ENCODE measurements at regions not wholly inside any gene's neighbourhood (a gene's known extent, or its start where the extent isn't known, plus 50 kb on each side); places are given as distances from the start of the nearest gene placed in this dataset.

GRCh38 chr15:59818336-59818735, 129.2 kb upstream of the BNIP2 start:
- H3K27me3 Mint-ChIP-seq (ENCODE audit: low read depth, unreplicated experiment): peaks cover 12% of the 10 kb centered on the region
- FAIRE-seq: no peak

GRCh38 chr15:59817834-59818233, 128.7 kb upstream of the BNIP2 start:
- DNase-seq (ENCODE audit: low read depth): no peak
- H3K36me3 ChIP-seq (ENCODE audit: insufficient read depth, low read length): no peaks in the 10 kb centered on the region
- H3K27me3 ChIP-seq (ENCODE audit: insufficient read depth, low read length): peaks cover 16% of the 10 kb centered on the region
- no peak for TF ChIP-seq EZH2 (IDR thresholded peaks at IDR 0.05; ENCODE audit: insufficient read depth, low read length)
- TF ChIP-seq CTCF (IDR thresholded peaks at IDR 0.05; ENCODE audit: insufficient read depth, low read depth, low read length): no peak
- H3K4me1 Mint-ChIP-seq (ENCODE audit: low read depth, unreplicated experiment): no peaks in the 10 kb centered on the region
- H3K4me3 Mint-ChIP-seq (ENCODE audit: unreplicated experiment): no peak overlapping the region
- H2AFZ ChIP-seq (ENCODE audit: low read depth, low read length): no peak overlapping the region
- no peak overlapping the region for H3K27ac Mint-ChIP-seq (ENCODE audit: unreplicated experiment)
- H4K20me1 ChIP-seq (ENCODE audit: insufficient read depth, low read length): no peaks in the 10 kb centered on the region
- H3K4me3 ChIP-seq (ENCODE audit: insufficient read depth, low read depth, low read length): no peak overlapping the region
- H3K4me2 ChIP-seq (ENCODE audit: low read length): no peak overlapping the region
- no peak overlapping the region for H3K9ac ChIP-seq (ENCODE audit: low read length)
- FAIRE-seq: no peak
- H3K4me1 ChIP-seq (ENCODE audit: insufficient read depth, low read length): no peaks in the 10 kb centered on the region
- H3K9me3 ChIP-seq (ENCODE audit: insufficient read depth, low read depth, low read length): no peaks in the 10 kb centered on the region
- no peaks in the 10 kb centered on the region for H3K79me2 ChIP-seq (ENCODE audit: insufficient read depth, low read length)
- H3K36me3 Mint-ChIP-seq (ENCODE audit: low read depth, unreplicated experiment): no peaks in the 10 kb centered on the region
- H3K27me3 Mint-ChIP-seq (ENCODE audit: low read depth, unreplicated experiment): peaks cover 12% of the 10 kb centered on the region
- peaks cover 2% of the 10 kb centered on the region for H3K9me3 Mint-ChIP-seq (ENCODE audit: unreplicated experiment)
- H3K27ac ChIP-seq (ENCODE audit: low read depth, low read length): no peak overlapping the region

More at GRCh38 chr15:59818336-59818735, 129.2 kb upstream of the BNIP2 start:
- Histone ChIP-seq H3K9ac (ENCODE audit: low read length) (no peak overlapping the region), H3K4me3 (ENCODE audit: insufficient read depth, low read depth, low read length) (no peak overlapping the region), H4K20me1 (ENCODE audit: insufficient read depth, low read length) (no peaks in the 10 kb centered on the region), H3K4me1 (ENCODE audit: insufficient read depth, low read length) (no peaks in the 10 kb centered on the region), H3K27me3 (ENCODE audit: insufficient read depth, low read length) (peaks cover 13% of the 10 kb centered on the region), H3K9me3 (ENCODE audit: insufficient read depth, low read depth, low read length) (no peaks in the 10 kb centered on the region), H2AFZ (ENCODE audit: low read depth, low read length) (no peak overlapping the region), H3K36me3 (ENCODE audit: insufficient read depth, low read length) (no peaks in the 10 kb centered on the region), H3K4me2 (ENCODE audit: low read length) (no peak overlapping the region), H3K79me2 (ENCODE audit: insufficient read depth, low read length) (no peaks in the 10 kb centered on the region), H3K27ac (ENCODE audit: low read depth, low read length) (no peak overlapping the region)
- Mint-ChIP-seq H3K27ac (ENCODE audit: unreplicated experiment) (no peak overlapping the region), H3K4me1 (ENCODE audit: low read depth, unreplicated experiment) (no peaks in the 10 kb centered on the region), H3K36me3 (ENCODE audit: low read depth, unreplicated experiment) (no peaks in the 10 kb centered on the region), H3K4me3 (ENCODE audit: unreplicated experiment) (no peak overlapping the region), H3K9me3 (ENCODE audit: unreplicated experiment) (peaks cover 4% of the 10 kb centered on the region)
- TF ChIP-seq CTCF (IDR thresholded peaks at IDR 0.05; ENCODE audit: insufficient read depth, low read depth, low read length) (no peak), EZH2 (IDR thresholded peaks at IDR 0.05; ENCODE audit: insufficient read depth, low read length) (no peak)
- DNase-seq (ENCODE audit: low read depth): no peak

GRCh38 chr15:59817053-59817452, 127.9 kb upstream of the BNIP2 start:
- TF ChIP-seq CTCF (IDR thresholded peaks at IDR 0.05; ENCODE audit: insufficient read depth, low read depth, low read length) (no peak), EZH2 (IDR thresholded peaks at IDR 0.05; ENCODE audit: insufficient read depth, low read length) (no peak)
- Mint-ChIP-seq H3K4me1 (ENCODE audit: low read depth, unreplicated experiment) (no peaks in the 10 kb centered on the region), H3K9me3 (ENCODE audit: unreplicated experiment) (peaks cover 2% of the 10 kb centered on the region), H3K27ac (ENCODE audit: unreplicated experiment) (no peak overlapping the region), H3K36me3 (ENCODE audit: low read depth, unreplicated experiment) (no peaks in the 10 kb centered on the region), H3K4me3 (ENCODE audit: unreplicated experiment) (no peak overlapping the region), H3K27me3 (ENCODE audit: low read depth, unreplicated experiment) (peaks cover 12% of the 10 kb centered on the region)
- H3K27ac ChIP-seq (ENCODE audit: low read depth, low read length): no peak overlapping the region
- H4K20me1 ChIP-seq (ENCODE audit: insufficient read depth, low read length): no peaks in the 10 kb centered on the region
- H3K9me3 ChIP-seq (ENCODE audit: insufficient read depth, low read depth, low read length): no peaks in the 10 kb centered on the region
- no peak for FAIRE-seq
- H3K9ac ChIP-seq (ENCODE audit: low read length): no peak overlapping the region
- H3K4me3 ChIP-seq (ENCODE audit: insufficient read depth, low read depth, low read length): no peak overlapping the region
- H3K27me3 ChIP-seq (ENCODE audit: insufficient read depth, low read length): peaks cover 21% of the 10 kb centered on the region
- no peak for DNase-seq (ENCODE audit: low read depth)
- H3K36me3 ChIP-seq (ENCODE audit: insufficient read depth, low read length): no peaks in the 10 kb centered on the region
- no peak overlapping the region for H2AFZ ChIP-seq (ENCODE audit: low read depth, low read length)
- no peaks in the 10 kb centered on the region for H3K79me2 ChIP-seq (ENCODE audit: insufficient read depth, low read length)
- H3K4me2 ChIP-seq (ENCODE audit: low read length): no peak overlapping the region
- no peaks in the 10 kb centered on the region for H3K4me1 ChIP-seq (ENCODE audit: insufficient read depth, low read length)
